Mammary epithelial cell (primary cell): ENCODE measurements at regions not wholly inside any gene's neighbourhood (a gene's known extent, or its start where the extent isn't known, plus 50 kb on each side); places are given as distances from the start of the nearest gene placed in this dataset.

Experiments
- CTCF ChIP-seq, 2 donors: IDR thresholded peaks in 1 of 2; conservative IDR thresholded peaks in 1 of 2; 2 replicates each; pipeline ENCODE4 v1.5.1; 2011 to 2012; ENCODE audit warnings: inconsistent platforms in 2 of 2, low read length in 2 of 2, mild to moderate bottlenecking in 2 of 2, control low read depth in 1 of 2, low read depth in 1 of 2; ENCODE audit not compliant: insufficient read depth in 1 of 2; ENCODE audit errors: extremely low read depth in 1 of 2
- EZH2 ChIP-seq: IDR thresholded peaks from 2 replicates; pipeline ENCODE4 v1.6.1; 2012; ENCODE audit warnings: low read length, inconsistent platforms, borderline replicate concordance

DNA sequence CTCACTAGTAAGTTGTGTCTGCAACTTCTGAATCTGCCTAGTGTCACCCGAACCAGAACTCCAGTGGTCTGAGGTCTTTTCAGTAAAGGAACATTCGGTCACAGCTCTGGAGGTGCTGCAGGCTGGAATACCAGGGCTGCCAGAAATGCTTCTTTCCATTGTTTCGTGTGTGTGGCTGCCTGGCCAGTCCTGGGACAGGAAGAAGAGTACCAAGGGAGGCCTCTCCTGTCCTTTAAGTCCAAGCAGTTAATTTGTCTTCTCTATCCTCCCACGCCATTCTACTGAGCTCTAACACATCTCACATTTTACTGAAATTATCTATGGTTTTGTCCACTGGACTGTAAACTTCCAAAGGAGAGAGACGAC, 196.0 kb downstream of the LNPK start:
- TF ChIP-seq CTCF (conservative IDR thresholded peaks at IDR 0.05 in 1 of 2, IDR thresholded peaks at IDR 0.05 in 1 of 2; ENCODE audit: extremely low read depth in 1 of 2, insufficient read depth in 1 of 2, low read depth in 1 of 2, low read length in 2 of 2) (no peak), EZH2 (no peak)
